Left kidney (tissue), 1 donor: ENCODE measurements at regions not wholly inside any gene's neighbourhood (a gene's known extent, or its start where the extent isn't known, plus 50 kb on each side); places are given as distances from the start of the nearest gene placed in this dataset.
A peak's percentile ranks its signal among the peaks of the same experiment; 100 is the strongest.

Experiments used
- DNase-seq: peaks from one replicate; pipeline ENCODE4 v3.0.0-alpha.2; 2013

- DNase-seq, result no peak
These were observed 108.7 kb upstream of the TTC29 start for GRCh38 chr4:147054228-147054872.

DNA sequence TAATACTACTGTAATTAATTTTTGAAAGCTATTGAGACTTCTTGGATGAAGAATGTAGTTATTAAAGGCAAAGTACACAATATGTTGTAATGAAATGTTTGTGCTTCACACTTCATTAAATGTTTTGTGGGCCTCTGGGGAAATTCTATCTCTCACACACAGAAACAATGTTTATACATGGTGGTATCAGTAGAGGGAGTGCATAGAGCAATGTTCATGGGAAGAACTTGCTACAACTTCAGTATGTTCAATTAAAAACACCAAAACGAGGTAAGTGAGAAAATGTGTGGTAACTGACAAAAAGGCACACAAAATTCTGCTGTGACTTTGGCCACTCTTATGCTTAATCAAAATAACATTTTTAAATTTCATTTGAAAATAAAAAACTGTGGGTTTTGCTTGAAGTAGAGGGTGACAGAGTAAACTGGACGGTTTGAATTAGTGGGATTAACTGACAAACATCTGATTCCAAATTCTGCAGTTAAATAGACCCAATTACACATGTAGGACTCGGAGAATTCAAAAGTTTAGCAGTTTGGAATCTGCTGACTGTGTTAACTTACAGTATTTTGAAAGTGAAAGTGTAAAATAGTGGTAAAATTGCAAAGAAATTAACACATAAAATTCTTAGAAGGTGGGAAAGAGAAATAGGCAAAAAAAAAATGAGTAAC, 111.4 kb upstream of the TTC29 start:
- DNase-seq, result peak; percentile 40

DNA sequence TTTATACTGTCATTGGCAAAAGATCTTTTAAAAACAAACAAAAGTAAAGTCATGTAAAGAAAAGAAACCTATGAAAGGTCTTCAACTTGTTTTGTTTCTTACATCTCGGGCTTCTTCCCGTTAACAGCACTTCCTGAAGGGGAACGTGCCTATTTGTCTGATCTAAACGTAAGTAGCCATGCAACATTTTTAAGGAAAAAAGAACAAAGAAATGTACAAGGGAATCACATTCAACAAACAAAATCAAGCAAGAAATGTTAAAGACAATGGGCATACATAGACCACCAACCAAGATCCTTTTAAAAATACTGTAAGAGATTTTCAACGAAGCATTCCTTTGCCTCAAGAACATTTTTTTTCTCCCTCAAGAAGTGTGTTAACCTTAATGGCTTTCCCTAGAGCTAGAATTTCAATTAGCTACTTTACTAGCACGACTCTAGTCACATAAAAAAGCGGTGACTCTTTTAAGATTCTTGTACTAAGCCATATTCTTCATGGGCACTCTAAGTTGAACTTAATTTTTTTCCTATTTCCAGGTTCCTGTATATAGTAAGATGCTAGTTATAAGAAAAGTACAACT, 112.0 kb upstream of the TTC29 start:
- peak; percentile 48 for DNase-seq

DNA sequence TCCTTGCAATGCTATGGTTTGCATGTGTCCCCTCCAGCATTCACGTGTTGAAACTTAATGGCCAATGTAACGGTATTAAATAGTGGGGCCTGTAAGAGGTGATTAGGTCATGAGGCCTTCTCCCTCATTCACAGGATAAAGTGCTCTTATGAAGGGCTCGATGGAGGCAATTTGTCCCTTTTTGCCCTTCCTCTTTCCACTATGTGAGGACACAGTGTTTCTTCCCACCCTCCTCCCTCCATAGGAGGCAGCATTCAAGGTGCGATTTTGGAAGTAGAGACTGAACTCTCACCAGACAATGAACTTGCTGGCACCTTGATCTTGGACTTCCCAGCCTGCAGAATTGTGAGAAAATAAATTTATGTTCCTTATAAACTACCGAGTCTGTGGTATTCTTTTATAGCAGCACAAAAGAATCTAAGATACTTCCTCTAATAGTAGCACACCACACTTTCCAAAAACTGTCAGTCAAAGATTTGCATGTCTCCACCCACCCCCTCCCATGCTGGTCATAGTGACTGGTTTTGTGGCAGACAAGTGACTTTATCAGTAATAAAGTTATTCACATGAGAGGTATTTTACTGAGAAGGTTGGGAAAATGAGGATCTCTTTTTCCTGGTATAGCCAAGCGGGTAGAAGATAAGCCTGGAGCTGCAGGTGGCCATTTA, 113.5 kb upstream of the TTC29 start:
- DNase-seq, result no peak

- DNase-seq, result no peak
These were observed 114.7 kb upstream of the TTC29 start for GRCh38 chr4:147060151-147060931.

DNA sequence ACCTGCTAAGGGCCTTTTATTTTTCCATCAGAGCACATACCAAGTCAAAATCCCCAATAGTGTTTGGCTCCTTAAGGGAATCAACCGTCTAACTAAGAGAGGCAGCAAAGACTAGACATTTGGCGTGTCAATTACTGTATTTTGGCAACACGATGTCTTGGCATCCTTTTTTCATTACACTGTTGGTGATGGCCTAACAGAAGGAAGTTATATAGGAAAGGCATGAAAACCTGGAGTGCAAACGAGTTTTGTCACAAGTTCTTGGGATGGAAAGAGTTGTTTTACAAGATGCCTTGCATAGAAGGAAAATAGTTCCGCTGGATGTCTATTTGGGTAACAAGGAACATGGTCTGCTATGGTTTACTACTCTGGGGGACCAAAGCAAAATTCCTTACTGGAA, 119.2 kb upstream of the TTC29 start:
- no peak for DNase-seq

DNA sequence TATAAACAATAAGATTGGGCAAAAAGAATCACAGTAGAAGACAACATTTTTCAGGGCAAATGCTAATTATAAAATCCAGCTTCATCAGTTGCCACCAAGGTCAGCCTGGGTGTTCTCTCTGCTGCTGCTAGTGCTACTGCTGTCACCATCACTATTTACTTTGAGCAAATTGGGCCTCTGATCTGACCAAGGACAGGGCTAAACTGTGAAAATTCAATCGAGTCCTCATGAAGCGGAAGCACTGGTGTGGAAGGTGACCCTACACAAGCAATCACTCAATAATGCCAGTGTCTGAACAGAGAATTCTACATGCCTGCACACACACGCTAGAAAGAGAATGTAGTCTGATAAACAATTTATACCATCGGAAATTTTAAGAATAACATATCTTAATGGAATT, 122.9 kb upstream of the TTC29 start:
- no peak for DNase-seq

GRCh38 chr4:147071209-147071740, 125.6 kb upstream of the TTC29 start:
- DNase-seq, result no peak

DNA sequence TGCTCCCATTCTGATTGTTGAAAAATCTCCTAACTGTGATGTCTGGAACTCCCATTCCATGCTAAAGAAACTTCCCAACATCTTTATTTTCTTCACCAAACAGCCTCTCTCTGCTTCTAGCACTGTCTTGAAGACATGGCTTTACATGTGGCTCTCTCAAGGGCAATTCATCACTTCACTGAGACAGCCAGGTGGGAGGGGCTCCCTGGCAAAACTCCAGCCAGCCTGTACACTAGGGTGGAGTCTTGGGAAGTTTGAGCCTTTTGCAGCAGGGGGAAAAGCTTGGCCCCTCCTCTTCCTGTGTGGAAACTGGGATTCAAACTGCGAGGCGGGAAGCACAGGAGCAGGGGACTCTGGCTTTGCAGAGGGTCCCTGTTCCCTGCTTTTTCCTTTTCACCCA, 130.5 kb upstream of the TTC29 start:
- DNase-seq, result no peak

DNA sequence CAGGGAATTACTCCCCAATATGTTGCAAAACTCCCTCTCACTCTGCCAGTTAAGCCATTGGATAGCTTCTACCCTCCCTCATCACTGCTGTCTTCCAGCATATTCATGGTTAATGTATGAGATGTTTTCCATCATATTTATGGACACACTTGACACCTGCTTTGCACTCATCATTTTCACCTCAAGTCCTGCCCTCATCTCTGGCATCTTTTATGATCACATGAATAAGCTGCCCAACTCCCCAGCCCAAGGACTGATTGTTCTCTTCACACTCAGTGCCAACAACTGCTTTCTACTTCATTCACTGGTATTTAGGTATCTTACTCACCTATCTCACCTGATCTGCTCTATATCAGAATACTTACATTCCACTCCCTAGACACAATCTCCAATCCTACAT, 131.1 kb upstream of the TTC29 start:
- DNase-seq, result no peak

GRCh38 chr4:147078362-147078761, 132.7 kb upstream of the TTC29 start:
- no peak for DNase-seq

- DNase-seq, result no peak
These were observed 133.4 kb upstream of the TTC29 start for GRCh38 chr4:147078875-147079658.

DNA sequence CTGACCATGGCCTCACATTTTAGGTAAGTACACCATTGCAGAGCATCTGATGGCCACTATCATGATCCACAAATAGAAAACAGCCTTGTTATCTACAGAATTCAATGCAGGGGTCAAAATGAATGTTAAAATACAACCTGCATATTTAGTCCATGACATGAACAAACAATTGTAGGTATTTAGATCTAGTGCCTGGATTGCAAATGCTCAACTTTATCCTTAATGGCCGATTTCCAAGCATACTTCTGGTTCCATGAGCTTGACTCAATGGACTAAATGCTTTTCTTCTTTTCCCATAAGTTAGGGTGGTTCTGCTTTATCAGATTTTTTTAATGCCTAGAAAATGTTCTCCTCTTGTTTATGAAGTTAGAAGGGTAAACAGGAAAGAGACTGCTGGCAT, 139.2 kb upstream of the TTC29 start:
- DNase-seq, result no peak

- no peak for DNase-seq
These were observed 140.1 kb upstream of the TTC29 start for GRCh38 chr4:147085781-147086180.

DNA sequence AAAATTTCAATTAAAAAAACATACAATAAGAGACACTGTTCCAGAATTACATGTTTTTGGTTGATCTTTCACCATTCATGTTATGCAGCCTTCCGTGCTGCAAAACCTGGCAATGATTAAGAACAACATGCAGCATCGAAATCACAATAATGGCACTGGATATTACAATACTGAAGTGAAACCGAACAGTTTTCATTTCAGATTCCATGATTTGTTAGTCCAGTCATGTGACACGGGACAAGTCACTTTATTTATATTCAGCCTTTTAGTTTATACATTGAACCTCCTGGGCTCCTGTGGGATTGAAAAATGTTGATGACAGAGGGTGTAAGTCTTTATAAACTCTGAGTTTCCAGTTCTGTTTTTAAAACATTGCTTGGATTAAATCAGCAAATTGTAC, 142.5 kb upstream of the TTC29 start:
- no peak for DNase-seq

- no peak for DNase-seq
These were observed 144.8 kb upstream of the TTC29 start for GRCh38 chr4:147090486-147090885.

GRCh38 chr4:147093206-147093605, 147.5 kb upstream of the TTC29 start:
- no peak for DNase-seq

DNA sequence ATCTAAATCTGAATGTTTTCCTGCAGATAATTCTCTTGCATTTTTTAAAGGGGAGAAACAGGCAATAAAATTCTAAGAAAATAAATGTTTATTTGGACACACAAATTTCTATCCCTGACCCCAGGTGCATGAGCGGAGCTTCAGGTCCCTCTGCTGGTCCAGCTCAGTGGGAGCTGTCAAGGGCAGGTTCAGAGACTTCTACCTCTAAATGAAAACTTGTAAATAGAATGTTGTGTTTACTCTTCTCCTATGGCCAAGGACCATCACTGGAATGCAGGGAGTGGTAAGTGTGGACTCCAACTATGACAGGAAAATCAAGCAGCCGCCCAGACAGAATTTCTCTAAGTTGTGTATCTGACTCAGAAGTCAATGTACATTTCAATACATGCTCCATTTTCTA, 148.6 kb upstream of the TTC29 start:
- DNase-seq, result no peak

DNA sequence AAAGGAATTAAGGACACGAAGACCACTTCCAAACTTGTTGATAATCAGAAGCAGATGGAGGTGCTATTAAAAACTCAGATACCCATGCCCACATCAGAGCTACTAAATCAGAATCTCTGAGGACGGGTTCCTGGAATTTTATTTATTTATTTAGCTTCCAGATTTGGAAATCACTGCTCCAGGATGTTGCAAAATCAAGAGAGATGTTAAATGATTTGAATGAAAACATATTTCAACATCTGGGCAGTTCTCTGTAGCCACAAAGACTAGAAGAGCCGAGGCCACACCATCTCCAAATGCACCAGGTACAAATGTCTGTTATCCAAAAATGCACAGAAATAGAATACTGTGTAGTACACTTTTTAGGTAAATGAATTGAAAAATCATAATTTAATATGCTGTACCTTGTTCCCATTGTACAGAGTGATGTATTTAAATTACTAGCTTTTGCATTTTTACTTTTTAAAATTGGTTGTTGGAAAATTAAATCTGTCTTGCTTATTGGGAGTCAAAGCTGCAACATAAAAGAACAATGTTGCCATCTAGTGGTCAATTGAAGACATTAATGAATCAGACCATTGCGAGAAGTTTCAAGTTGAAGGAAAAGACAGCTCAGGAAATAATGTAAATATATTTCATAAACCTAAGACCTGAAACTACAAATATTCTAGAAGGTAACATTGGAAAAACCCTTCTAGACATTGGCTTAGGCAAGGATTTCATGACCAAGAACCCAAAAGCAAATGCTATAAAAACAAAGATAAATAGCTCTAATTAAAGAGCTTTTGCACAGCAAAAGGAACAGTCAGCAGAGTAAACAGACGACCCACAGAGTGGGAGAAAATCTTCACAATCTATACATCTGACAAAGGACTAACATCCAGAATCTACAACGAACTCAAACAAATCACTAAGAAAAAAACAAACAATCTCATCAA, 151.3 kb upstream of the TTC29 start:
- DNase-seq, result peak; percentile 61

GRCh38 chr4:147101678-147102077, 156.0 kb upstream of the TTC29 start:
- DNase-seq, result no peak
